ENCODE measurements at regions not wholly inside any gene's neighbourhood (a gene's known extent, or its start where the extent isn't known, plus 50 kb on each side); places are given as distances from the start of the nearest gene placed in this dataset.

DNA sequence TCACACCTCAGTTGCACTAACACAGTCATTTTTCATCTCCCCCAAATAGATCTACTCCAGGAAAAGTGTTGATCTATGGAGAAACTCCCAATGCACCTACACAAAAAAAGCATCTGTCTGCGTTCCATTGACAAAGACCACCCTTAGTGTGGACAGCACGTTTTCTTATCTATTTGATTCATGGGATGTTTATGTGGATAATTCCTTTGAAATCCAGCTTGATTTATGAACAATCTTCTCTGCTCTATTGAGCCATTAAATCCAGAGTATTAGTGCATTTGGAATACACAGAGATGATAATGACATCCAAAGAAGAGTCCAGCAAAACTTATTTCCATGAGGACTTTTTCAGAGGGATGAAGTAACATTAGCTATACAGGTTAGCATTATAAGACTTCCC, 1221.9 kb upstream of the NXPH2 start:
- TF ChIP-seq GATA2 (IDR thresholded peaks at IDR 0.05; ENCODE audit: insufficient read depth, insufficient read length, low read depth, low read length) = no peak
- TF ChIP-seq POLR2A (IDR thresholded peaks at IDR 0.05; ENCODE audit: low read depth, low read length) = no peak
- TF ChIP-seq, protein P1, sequence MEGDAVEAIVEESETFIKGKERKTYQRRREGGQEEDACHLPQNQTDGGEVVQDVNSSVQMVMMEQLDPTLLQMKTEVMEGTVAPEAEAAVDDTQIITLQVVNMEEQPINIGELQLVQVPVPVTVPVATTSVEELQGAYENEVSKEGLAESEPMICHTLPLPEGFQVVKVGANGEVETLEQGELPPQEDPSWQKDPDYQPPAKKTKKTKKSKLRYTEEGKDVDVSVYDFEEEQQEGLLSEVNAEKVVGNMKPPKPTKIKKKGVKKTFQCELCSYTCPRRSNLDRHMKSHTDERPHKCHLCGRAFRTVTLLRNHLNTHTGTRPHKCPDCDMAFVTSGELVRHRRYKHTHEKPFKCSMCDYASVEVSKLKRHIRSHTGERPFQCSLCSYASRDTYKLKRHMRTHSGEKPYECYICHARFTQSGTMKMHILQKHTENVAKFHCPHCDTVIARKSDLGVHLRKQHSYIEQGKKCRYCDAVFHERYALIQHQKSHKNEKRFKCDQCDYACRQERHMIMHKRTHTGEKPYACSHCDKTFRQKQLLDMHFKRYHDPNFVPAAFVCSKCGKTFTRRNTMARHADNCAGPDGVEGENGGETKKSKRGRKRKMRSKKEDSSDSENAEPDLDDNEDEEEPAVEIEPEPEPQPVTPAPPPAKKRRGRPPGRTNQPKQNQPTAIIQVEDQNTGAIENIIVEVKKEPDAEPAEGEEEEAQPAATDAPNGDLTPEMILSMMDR (IDR thresholded peaks at IDR 0.05; ENCODE audit: extremely low read depth in 1 of 2, insufficient read depth in 1 of 2, low read depth in 1 of 2, low read length in 2 of 2) = no peak
- no peak for TF ChIP-seq POLR2AphosphoS5 (IDR thresholded peaks at IDR 0.05; ENCODE audit: insufficient read depth, low read depth, low read length)
